GM12878 (cell line): ENCODE measurements at regions not wholly inside any gene's neighbourhood (a gene's known extent, or its start where the extent isn't known, plus 50 kb on each side); places are given as distances from the start of the nearest gene placed in this dataset.

Experiments
- ATAC-seq: fragments of 200-7000 bp; cut with Tn5 transposase; 3 replicates; pipeline ENCODE4 v1.9.1; 2020; ENCODE audit warnings: mild to moderate bottlenecking, moderate library complexity
- BruUV-seq: library from RNA; stranded (reverse); fragments of 400-500 nt; replicated peaks from 2 replicates; lab custom pipeline; 2021; lab: Mats Ljungman, UMichigan
- CTCF ChIA-PET: fragments of 300-600 bp; sonication (Branson Sonifier 250); formaldehyde crosslinking; extraction: SDS; loops from one replicate; lab custom pipeline; 2021; ENCODE audit warnings: inconsistent platforms; lab: Yijun Ruan, JAX
- POLR2A ChIA-PET: fragments of 350-600 bp; formaldehyde crosslinking; extraction: SDS; loops from one replicate; lab custom pipeline; 2021; ENCODE audit warnings: inconsistent platforms; lab: Charles Lee
- RAD21 ChIA-PET: fragments of 300-600 bp; sonication (Branson Sonifier 250); formaldehyde crosslinking; loops from one replicate; lab custom pipeline; 2023; ENCODE audit warnings: antibody characterized with exemption; ENCODE audit not compliant: unreplicated experiment; lab: Charles Lee
- SMC1A ChIA-PET: fragments of 300-600 bp; sonication (Branson Sonifier 250); formaldehyde crosslinking; loops from one replicate; lab custom pipeline; 2023; ENCODE audit not compliant: unreplicated experiment, uncharacterized antibody; lab: Charles Lee
- DNase-seq: peaks from one replicate; pipeline ENCODE4 v3.0.0-alpha.2; 2011; ENCODE audit warnings: low read depth, low spot score
- FAIRE-seq: peaks from 3 replicates; lab custom pipeline; 2011; peaks lifted over from hg19 to GRCh38; lab: Jason Lieb, UNC
- H2AFZ ChIP-seq: 2 replicates; pipeline ENCODE4 v1.6.0; 2011; ENCODE audit warnings: low read depth, low read length, control low read depth; ENCODE audit not compliant: control insufficient read depth
- H3K27ac ChIP-seq: 2 replicates; pipeline ENCODE4 v1.5.1; 2011; ENCODE audit warnings: control low read depth; ENCODE audit not compliant: control insufficient read depth, insufficient read depth
- H3K27me3 ChIP-seq, 2 experiments: replicated peaks in 1 of 2; 2 replicates each; pipeline versions ENCODE4 v1.6.0 to v1.6.1; 2011; ENCODE audit warnings: low read length in 1 of 2; ENCODE audit not compliant: control insufficient read depth in 2 of 2, insufficient read depth in 2 of 2
- H3K36me3 ChIP-seq, 2 experiments: 2 replicates each; pipeline ENCODE4 v1.5.1; 2011; ENCODE audit warnings: low read length in 1 of 2; ENCODE audit not compliant: control insufficient read depth in 2 of 2, insufficient read depth in 2 of 2
- H3K4me1 ChIP-seq: 2 replicates; pipeline ENCODE4 v1.6.1; 2011; ENCODE audit warnings: mild to moderate bottlenecking, low read length, moderate library complexity, mixed read lengths; ENCODE audit not compliant: control insufficient read depth, insufficient read depth
- H3K4me2 ChIP-seq: 2 replicates; pipeline ENCODE4 v1.6.0; 2011; ENCODE audit warnings: control low read depth; ENCODE audit not compliant: control insufficient read depth, insufficient read depth
- H3K4me3 ChIP-seq: fragments of 200-600 bp; sonication (generic); 2 replicates; pipeline ENCODE4 v1.5.1; 2016
- H3K79me2 ChIP-seq: 2 replicates; pipeline ENCODE4 v1.6.0; 2011; ENCODE audit warnings: low read length; ENCODE audit not compliant: control insufficient read depth, insufficient read depth
- H3K9ac ChIP-seq: 2 replicates; pipeline ENCODE4 v1.8.0; 2011; ENCODE audit warnings: low read length, control low read depth, mixed read lengths; ENCODE audit not compliant: control insufficient read depth, insufficient read depth
- H3K9me3 ChIP-seq: replicated peaks from 3 replicates; pipeline ENCODE4 v1.5.1; 2011; ENCODE audit warnings: mild to moderate bottlenecking, low read length; ENCODE audit not compliant: control insufficient read depth, insufficient read depth
- H4K20me1 ChIP-seq: 2 replicates; pipeline ENCODE4 v1.6.0; 2011; ENCODE audit not compliant: control insufficient read depth, insufficient read depth
- CHD4 ChIP-seq: fragments of 200-600 bp; sonication (generic); IDR thresholded peaks from 2 replicates; pipeline ENCODE4 v1.6.1; 2016; ENCODE audit warnings: mild to moderate bottlenecking
- FOXM1 ChIP-seq: IDR thresholded peaks from 2 replicates; pipeline ENCODE4 v1.6.1; 2012; ENCODE audit warnings: low read depth, mild to moderate bottlenecking, inconsistent platforms, low read length, moderate library complexity
- HDAC6 ChIP-seq: fragments of 200-600 bp; sonication (generic); IDR thresholded peaks from one replicate; pipeline ENCODE4 v1.8.0; 2017; ENCODE audit warnings: antibody characterized with exemption; ENCODE audit not compliant: unreplicated experiment
- IKZF1 ChIP-seq: fragments of 450-650 bp; conservative IDR thresholded peaks from 2 replicates; pipeline ENCODE4 v1.6.1; 2017; ENCODE audit warnings: antibody characterized with exemption, mild to moderate bottlenecking
- IRF5 ChIP-seq: fragments of 450-650 bp; IDR thresholded peaks from 2 replicates; pipeline ENCODE4 v1.6.1; 2017; ENCODE audit warnings: borderline replicate concordance
- PAX8 ChIP-seq: fragments of 450-650 bp; IDR thresholded peaks from 2 replicates; pipeline ENCODE4 v1.6.1; 2017; ENCODE audit warnings: mild to moderate bottlenecking, moderate library complexity
- TARDBP ChIP-seq: IDR thresholded peaks from 2 replicates; pipeline ENCODE4 v1.6.1; 2016; ENCODE audit warnings: borderline replicate concordance
- TBL1XR1 ChIP-seq: IDR thresholded peaks from 2 replicates; pipeline ENCODE4 v1.6.1; 2012; ENCODE audit warnings: low read depth, low read length, improper control_type of control experiment
- ZBTB11 ChIP-seq: fragments of 450-650 bp; formaldehyde crosslinking; IDR thresholded peaks from 2 replicates; pipeline ENCODE4 v1.5.0; 2022; ENCODE audit warnings: mild to moderate bottlenecking, missing genetic modification characterization
- WGBS: methylation state at CpG from one replicate; pipeline ENCODE4 v1.1.6; 2016; ENCODE audit warnings: low lambda C conversion rate; ENCODE audit not compliant: insufficient replicate concordance, insufficient coverage; ENCODE audit errors: missing lambda C conversion rate; 5-methylcytosine and 5-hydroxymethylcytosine counted together
- in situ Hi-C: fragments of 300-500 bp; cut with MboI; formaldehyde crosslinking; loops from 9 replicates; pipeline ENCODE4 v1.14.3; 2018; ENCODE audit warnings: mixed read lengths
- intact Hi-C: fragments of 100-400 bp; cut with micrococcal nuclease; formaldehyde crosslinking; loops from one replicate; pipeline ENCODE4 v1.14.2; 2022; ENCODE audit not compliant: unreplicated experiment
- TF ChIP-seq, protein P1 (sequence below): fragments of 450-650 bp; conservative IDR thresholded peaks from 2 replicates; pipeline ENCODE4 v1.6.1; 2017; ENCODE audit warnings: mild to moderate bottlenecking, moderate library complexity

DNA sequence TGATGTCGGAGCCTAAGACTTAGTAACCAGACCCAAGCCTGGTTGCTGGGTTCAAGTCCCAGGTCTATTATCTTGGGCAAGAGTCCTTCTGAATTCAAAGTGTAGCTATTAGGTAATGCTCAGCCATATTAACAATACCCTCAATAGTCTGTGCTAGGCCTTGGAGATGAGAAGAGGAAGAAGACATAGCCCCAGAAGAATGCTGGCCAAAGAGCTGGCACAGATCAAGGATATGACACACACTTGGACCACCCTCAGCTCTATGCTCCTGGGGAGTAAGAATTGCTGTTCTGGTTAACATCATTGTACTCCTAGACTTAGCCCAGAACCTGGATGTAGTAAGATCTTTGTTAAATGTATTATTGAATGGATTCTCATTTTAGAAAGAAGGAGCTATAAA lies 426.7 kb downstream of the CDK5RAP2 start (continued):
- TF ChIP-seq CHD4 = no peak

DNA sequence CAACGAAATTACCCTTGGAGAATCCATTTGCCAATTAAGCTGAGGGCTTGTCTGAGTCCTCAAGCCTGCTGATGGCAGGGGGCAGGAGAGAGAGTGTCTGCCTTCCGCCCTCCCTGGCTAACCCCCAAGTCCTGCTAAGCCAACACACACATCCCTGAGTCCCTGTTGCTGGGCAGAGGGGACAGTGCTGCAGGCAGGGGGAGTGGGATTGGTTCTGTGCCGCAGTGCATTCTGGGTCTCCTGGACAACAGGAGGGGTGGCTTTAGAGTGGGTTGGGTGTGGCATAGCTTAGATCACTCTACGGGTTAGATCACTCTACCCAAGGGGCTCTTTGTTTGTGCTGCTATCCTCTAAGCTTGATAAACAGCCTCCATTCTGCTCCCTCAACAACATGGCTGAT lies 427.7 kb downstream of the CDK5RAP2 start:
- no peak for TF ChIP-seq IKZF1
- TF ChIP-seq, protein P1, sequence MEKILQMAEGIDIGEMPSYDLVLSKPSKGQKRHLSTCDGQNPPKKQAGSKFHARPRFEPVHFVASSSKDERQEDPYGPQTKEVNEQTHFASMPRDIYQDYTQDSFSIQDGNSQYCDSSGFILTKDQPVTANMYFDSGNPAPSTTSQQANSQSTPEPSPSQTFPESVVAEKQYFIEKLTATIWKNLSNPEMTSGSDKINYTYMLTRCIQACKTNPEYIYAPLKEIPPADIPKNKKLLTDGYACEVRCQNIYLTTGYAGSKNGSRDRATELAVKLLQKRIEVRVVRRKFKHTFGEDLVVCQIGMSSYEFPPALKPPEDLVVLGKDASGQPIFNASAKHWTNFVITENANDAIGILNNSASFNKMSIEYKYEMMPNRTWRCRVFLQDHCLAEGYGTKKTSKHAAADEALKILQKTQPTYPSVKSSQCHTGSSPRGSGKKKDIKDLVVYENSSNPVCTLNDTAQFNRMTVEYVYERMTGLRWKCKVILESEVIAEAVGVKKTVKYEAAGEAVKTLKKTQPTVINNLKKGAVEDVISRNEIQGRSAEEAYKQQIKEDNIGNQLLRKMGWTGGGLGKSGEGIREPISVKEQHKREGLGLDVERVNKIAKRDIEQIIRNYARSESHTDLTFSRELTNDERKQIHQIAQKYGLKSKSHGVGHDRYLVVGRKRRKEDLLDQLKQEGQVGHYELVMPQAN = no peak
- Histone ChIP-seq H3K27me3 (no peaks in the 10 kb centered on the region), H3K9ac (no peak overlapping the region), H3K27ac (no peak overlapping the region), H3K4me3 (no peak overlapping the region), H3K9me3 (no peaks in the 10 kb centered on the region), H3K4me2 (no peak overlapping the region), H3K79me2 (no peaks in the 10 kb centered on the region), H3K36me3 (no peaks in the 10 kb centered on the region), H2AFZ (no peak overlapping the region), H4K20me1 (no peaks in the 10 kb centered on the region), H3K4me1 (no peaks in the 10 kb centered on the region)
- BruUV-seq = no TSS peak
- intact Hi-C loops (no loop called here), in situ Hi-C loops (no loop called here)
- ChIA-PET RAD21 (no interaction called here), POLR2A (no interaction called here), CTCF (no interaction called here), SMC1A (no interaction called here)
- FAIRE-seq = no peak
- ATAC-seq = no peak
- no peak for DNase-seq
- whole genome bisulfite sequencing = 19% methylated on average over 4 of the region's 4 CpGs

GRCh38 chr9:120151806-120152205 lies 428.2 kb downstream of the CDK5RAP2 start:
- Histone ChIP-seq H3K9me3 (no peaks in the 10 kb centered on the region), H3K4me3 (no peak overlapping the region), H3K4me2 (no peak overlapping the region), H3K79me2 (no peaks in the 10 kb centered on the region), H4K20me1 (no peaks in the 10 kb centered on the region), H3K27ac (no peak overlapping the region), H3K36me3 (no peaks in the 10 kb centered on the region), H2AFZ (no peak overlapping the region), H3K4me1 (no peaks in the 10 kb centered on the region), H3K27me3 (no peaks in the 10 kb centered on the region), H3K9ac (no peak overlapping the region)
- DNase-seq = no peak
- in situ Hi-C loops = no loop called here
- no peak for FAIRE-seq
- POLR2A ChIA-PET = no interaction called here
- no TSS peak for BruUV-seq
- 49% methylated on average over 12 of the region's 12 CpGs for WGBS
- SMC1A ChIA-PET = interaction anchor here (0.6 kb wide), 1 partner anchor 173 kb away, joined by 5 read pairs; no protein-coding TSS in a partner anchor
- intact Hi-C loops = no loop called here
- RAD21 ChIA-PET = no interaction called here
- no peak for ATAC-seq
- CTCF ChIA-PET = no interaction called here
- TF ChIP-seq TARDBP (no peak), IRF5 (no peak), ZBTB11 (CRISPR knock-in tag) (no peak), TBL1XR1 (no peak), HDAC6 (no peak), PAX8 (no peak), FOXM1 (no peak)
